NCI-H187 treated with DMSO at 0.1 percent for 48 hours (cell line): ENCODE measurements at regions not wholly inside any gene's neighbourhood (a gene's known extent, or its start where the extent isn't known, plus 50 kb on each side); places are given as distances from the start of the nearest gene placed in this dataset.

Source experiments
- DNase-seq: peaks from one replicate; lab custom pipeline; 2025; lab: John Stamatoyannopoulos, UW

DNA sequence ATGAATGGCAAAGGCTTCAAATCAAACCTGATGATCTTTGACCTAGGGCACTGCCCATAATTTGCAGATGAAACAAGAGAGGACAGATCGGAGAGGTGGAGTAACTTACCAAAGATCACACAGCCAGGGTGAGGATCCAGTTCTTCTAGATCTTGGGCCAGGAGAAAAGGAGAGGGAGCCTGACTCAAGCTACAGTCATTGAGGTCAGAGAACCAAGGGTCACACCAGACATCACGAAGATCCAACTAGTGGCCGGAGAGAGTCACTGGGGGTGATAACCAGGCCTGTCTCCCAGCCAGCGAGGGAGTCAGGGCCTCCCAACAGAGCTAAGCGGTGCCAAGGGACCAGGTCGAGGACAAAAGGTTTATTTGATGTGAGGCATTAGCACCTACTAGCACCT, 115.0 kb downstream of the RIPK4 start:
- DNase-seq: no peak

GRCh38 chr21:41651406-41651805, 115.4 kb downstream of the RIPK4 start:
- DNase-seq: no peak

- DNase-seq: no peak
Observed at GRCh38 chr21:41650526-41651145, 116.2 kb downstream of the RIPK4 start.

DNA sequence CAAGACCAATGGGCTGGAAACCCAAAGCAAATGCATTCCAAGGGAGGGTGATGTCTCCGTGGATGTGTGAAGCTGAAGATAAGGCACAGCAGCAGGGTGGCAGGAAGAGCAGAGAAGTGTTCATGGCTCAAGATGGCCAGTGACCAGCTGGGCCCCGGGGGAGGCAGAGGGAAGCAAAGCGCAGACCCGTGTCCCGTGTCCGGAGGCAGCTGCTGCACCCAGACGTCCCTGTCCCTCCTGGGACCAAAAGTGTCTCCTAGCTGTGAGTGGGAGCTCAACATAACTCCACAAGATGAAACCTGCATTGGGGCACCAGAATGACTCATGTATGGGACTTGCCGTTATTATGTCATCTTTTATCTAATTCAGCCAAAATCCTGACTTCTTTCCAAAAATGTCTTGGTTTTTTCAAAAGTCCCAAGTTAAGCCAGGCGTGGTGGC, 118.2 kb downstream of the RIPK4 start:
- DNase-seq: no peak

DNA sequence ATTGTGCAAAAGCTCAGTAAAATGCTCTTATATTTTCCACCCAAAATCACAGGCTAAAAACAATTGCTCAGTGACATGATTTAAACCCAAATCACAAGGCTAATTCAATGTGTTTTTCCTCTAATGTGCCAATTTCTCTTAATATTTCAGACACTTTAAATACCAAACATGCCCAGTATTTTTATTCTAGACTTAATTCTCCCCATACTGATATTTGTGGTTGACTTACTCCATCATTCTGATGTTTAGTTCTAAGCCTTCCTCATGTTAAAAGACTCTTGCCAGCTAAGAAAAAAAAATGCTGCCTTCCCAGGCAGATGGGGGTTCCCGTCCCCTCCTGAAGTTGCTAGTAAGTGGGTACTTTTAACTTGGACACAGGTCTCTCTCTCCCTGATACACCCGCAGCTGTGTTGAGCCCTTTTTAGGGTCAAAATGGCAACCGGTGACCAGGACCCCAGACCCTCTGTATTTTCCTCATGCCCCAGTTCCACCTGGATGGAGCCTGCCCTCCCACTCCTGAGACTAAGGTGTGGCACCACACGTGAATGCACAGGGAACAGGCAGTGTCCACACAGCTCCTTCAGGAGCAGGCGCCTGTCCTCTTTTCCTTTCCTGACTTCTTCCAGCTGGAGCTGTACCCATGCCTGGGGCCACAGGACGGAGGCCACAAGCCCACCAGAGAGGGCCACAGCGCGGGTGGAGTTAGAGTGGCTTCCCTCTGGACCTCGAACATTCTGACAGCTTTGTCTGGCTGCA, 118.9 kb downstream of the RIPK4 start:
- no peak for DNase-seq

- no peak for DNase-seq
Observed at GRCh38 chr21:41643246-41643966, 123.4 kb downstream of the RIPK4 start.

DNA sequence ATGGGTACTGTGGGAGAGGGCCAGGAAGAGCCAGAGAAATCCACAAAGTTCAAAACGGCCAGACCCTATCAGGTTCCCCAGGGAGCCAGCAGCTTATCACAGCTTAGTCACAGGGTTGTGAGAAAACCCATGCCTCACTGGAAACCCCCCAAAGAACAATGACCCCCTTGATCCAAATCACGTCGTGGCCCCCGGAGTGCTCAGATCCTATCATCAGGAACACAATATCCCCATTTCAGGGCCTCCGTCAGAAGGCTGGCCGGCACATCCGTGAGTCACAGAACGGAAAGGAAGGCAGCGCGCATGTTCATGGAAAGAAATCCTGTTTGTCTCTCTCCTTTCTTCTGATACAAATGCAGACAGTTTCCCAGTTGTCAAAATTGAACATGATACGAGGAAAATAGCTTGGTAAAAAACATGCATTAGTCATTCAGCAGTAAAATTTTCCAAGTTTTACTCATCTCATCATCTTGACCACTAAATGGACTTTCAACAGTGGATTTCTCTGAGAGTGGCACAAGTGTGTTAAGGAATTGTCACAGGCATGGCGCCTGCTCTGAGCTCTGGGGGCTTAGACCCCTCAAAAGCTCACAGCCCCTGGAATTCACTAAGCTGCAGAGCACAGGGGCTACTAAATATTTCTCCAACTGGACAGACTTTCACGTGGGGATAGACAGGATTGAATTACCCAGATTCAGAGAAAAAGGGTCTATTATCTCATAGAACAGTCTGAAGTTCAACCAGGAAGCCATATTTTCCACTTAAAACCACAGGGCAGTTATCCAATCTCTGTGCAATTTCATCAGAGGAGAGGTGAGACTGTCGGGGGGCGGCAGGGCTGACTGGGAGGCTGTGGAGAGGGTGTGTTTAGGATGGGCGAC, 124.8 kb downstream of the RIPK4 start:
- DNase-seq: no peak

DNA sequence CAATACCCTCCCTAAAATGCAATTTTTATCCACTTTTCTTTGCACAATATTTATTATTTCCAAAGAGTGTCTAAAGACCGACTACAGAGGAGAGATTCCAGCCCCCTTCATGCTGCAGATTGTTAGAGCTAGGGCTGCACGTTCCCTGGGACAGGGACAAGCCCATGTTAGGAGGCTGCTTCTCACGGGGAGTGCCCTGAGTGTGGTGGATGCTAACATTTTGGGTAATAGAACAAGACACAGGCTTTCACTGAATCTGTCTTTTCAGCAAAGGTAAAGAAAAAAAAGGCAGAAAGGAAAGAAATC, 125.4 kb downstream of the RIPK4 start:
- no peak for DNase-seq

GRCh38 chr21:41640748-41641509, 125.9 kb downstream of the RIPK4 start:
- no peak for DNase-seq

- no peak for DNase-seq
Observed at GRCh38 chr21:41639766-41640165, 127.1 kb downstream of the RIPK4 start.

GRCh38 chr21:41639336-41639735, 127.5 kb downstream of the RIPK4 start:
- no peak for DNase-seq

DNA sequence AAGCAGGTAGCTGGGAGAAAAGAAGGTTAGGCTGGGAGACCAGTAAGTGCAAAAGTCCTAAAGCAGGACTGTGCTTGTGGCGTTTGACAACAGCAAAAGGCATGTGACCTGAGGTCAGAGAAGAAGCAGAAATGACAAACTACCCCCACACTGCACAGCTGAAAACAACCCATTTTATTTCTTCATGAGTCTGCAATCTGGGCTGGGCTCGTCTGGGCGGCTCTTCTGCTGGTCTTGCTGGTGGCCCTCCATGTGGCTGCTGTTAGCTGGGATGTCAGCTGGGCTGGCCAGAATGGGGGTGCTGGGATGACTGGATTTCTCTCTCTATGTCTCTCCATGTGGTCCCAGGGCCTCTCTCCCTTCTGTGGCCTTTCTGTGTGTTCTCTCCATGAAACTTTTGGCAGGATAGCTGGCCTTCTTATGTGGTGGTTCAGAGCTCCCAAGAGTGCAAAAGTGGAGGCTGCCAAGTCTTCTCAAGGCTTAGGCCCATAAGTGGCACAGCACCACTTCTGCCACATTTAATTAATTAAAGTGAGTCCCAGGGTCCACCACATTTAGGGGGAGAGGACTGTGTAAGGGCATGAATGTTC, 128.6 kb downstream of the RIPK4 start:
- no peak for DNase-seq

GRCh38 chr21:41636636-41637630, 129.0 kb upstream of the TMPRSS2 start:
- no peak for DNase-seq

DNA sequence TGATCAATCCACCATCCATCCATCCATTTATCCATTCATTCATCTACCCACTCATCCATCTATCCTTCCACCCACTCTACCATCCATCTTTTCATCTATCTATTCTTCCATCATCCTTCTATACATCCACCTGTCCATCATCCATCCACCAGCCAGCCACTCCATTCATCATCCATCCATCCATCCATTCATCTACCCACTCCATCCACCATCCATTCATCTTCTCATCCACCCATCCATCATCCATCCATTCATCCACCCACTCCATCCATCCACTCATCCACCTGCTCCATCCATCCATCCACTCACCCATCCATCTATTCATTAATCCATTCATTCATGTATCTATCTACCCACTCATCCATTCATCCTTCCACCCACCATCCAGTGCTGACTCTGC, 127.9 kb upstream of the TMPRSS2 start:
- DNase-seq: no peak

- DNase-seq: no peak
Observed at GRCh38 chr21:41634858-41635257, 126.9 kb upstream of the TMPRSS2 start.

- no peak for DNase-seq
Observed at GRCh38 chr21:41634211-41634694, 126.3 kb upstream of the TMPRSS2 start.

DNA sequence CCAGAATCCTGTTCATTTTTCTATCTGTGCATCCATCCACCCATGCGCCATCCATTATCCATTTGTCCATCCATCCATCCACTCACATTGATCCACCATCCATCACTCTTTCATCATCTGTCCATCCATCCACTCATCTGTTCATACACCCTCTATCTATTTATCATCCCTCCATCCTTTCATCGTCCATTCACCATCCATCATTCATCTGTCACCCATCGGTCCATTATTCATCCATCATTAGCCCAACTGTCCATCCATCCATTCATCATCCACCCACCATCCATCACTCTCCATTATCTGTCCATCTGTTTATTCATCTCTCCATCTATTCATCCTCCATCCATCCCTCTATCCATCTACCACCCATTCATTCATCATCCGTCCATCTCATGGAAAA, 125.7 kb upstream of the TMPRSS2 start:
- DNase-seq: no peak

GRCh38 chr21:41632748-41633475, 125.0 kb upstream of the TMPRSS2 start:
- DNase-seq: no peak
